Vagina (tissue), 2 donors: ENCODE measurements at regions not wholly inside any gene's neighbourhood (a gene's known extent, or its start where the extent isn't known, plus 50 kb on each side); places are given as distances from the start of the nearest gene placed in this dataset.

Experiments
- POLR2A ChIP-seq, 2 donors: fragments of 450-650 bp; IDR thresholded peaks; one replicate each; pipeline ENCODE4 v1.6.1; 2017; ENCODE audit warnings: antibody characterized with exemption in 2 of 2, mild to moderate bottlenecking in 2 of 2, moderate library complexity in 2 of 2
- POLR2AphosphoS5 ChIP-seq, 2 donors: sonication (generic); formaldehyde crosslinking; IDR thresholded peaks; one replicate each; pipeline ENCODE4 v1.9.0; 2017; ENCODE audit warnings: antibody characterized with exemption in 2 of 2, mild to moderate bottlenecking in 2 of 2, low read depth in 1 of 2; ENCODE audit not compliant: insufficient read depth in 1 of 2
- TF ChIP-seq, protein P1 (sequence below), 3 experiments: fragments of 450-650 bp in 2 of 3; fragments of 200-600 bp in 1 of 3; sonication (generic) in 1 of 3; IDR thresholded peaks; one replicate each; pipeline ENCODE4 v1.5.1; 2017 to 2019; ENCODE audit warnings: antibody characterized with exemption in 3 of 3, mild to moderate bottlenecking in 2 of 3, moderate library complexity in 2 of 3

DNA sequence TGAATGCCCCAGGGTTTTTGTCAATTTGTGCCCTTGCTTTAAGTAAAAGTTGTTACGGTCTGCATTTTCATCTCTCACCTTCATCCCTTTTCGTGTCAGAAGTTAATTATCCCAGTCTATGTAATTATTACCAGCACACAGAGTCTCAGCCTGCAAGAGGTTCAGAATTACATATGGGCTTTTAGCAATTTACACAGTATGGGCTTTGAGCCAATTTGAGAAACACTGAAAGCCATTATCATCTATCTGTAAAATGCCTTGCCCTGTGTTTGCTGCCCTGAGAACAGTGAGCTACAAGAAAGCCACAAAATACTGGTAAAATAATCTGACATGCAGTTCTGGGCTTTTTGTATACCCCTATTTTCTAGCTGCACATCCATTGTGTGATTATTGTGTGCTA lies 125.6 kb upstream of the STEAP4 start:
- TF ChIP-seq, protein P1, sequence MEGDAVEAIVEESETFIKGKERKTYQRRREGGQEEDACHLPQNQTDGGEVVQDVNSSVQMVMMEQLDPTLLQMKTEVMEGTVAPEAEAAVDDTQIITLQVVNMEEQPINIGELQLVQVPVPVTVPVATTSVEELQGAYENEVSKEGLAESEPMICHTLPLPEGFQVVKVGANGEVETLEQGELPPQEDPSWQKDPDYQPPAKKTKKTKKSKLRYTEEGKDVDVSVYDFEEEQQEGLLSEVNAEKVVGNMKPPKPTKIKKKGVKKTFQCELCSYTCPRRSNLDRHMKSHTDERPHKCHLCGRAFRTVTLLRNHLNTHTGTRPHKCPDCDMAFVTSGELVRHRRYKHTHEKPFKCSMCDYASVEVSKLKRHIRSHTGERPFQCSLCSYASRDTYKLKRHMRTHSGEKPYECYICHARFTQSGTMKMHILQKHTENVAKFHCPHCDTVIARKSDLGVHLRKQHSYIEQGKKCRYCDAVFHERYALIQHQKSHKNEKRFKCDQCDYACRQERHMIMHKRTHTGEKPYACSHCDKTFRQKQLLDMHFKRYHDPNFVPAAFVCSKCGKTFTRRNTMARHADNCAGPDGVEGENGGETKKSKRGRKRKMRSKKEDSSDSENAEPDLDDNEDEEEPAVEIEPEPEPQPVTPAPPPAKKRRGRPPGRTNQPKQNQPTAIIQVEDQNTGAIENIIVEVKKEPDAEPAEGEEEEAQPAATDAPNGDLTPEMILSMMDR (IDR thresholded peaks at IDR 0.05) = no peak
- no peak for TF ChIP-seq POLR2A (IDR thresholded peaks at IDR 0.05)
- no peak for TF ChIP-seq POLR2AphosphoS5 (IDR thresholded peaks at IDR 0.05; ENCODE audit: insufficient read depth in 1 of 2, low read depth in 1 of 2)
